VCaP (cell line): ENCODE measurements at regions not wholly inside any gene's neighbourhood (a gene's known extent, or its start where the extent isn't known, plus 50 kb on each side); places are given as distances from the start of the nearest gene placed in this dataset.
"Not testable (repeated sequence)": the region's sequence is repeated elsewhere in the genome, so short reads cannot be mapped to it uniquely, and the experiment has no call there.

Experiments
- H3K27ac ChIP-seq: fragments of 450-650 bp; 2 replicates; pipeline ENCODE4 v1.5.1; 2017
- TF ChIP-seq, protein P1 (sequence below): fragments of 450-650 bp; conservative IDR thresholded peaks from 2 replicates; pipeline ENCODE4 v1.5.1; 2017; ENCODE audit warnings: mild to moderate bottlenecking, moderate library complexity

- no peak overlapping the region for H3K27ac ChIP-seq
- TF ChIP-seq, protein P1, sequence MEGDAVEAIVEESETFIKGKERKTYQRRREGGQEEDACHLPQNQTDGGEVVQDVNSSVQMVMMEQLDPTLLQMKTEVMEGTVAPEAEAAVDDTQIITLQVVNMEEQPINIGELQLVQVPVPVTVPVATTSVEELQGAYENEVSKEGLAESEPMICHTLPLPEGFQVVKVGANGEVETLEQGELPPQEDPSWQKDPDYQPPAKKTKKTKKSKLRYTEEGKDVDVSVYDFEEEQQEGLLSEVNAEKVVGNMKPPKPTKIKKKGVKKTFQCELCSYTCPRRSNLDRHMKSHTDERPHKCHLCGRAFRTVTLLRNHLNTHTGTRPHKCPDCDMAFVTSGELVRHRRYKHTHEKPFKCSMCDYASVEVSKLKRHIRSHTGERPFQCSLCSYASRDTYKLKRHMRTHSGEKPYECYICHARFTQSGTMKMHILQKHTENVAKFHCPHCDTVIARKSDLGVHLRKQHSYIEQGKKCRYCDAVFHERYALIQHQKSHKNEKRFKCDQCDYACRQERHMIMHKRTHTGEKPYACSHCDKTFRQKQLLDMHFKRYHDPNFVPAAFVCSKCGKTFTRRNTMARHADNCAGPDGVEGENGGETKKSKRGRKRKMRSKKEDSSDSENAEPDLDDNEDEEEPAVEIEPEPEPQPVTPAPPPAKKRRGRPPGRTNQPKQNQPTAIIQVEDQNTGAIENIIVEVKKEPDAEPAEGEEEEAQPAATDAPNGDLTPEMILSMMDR = no peak
Measured at GRCh38 chr3:150235799-150236198, 172.3 kb upstream of the TSC22D2 start.

GRCh38 chr3:150232992-150233451, 175.1 kb upstream of the TSC22D2 start:
- H3K27ac ChIP-seq = peak overlapping the region; percentile 79
- TF ChIP-seq, protein P1 = no peak

GRCh38 chr3:150230037-150230436, 178.1 kb upstream of the TSC22D2 start:
- H3K27ac ChIP-seq = no peak overlapping the region
- TF ChIP-seq, protein P1 = no peak

- H3K27ac ChIP-seq = not testable (repeated sequence)
Measured at GRCh38 chr3:150228626-150229025, 179.5 kb upstream of the TSC22D2 start.

DNA sequence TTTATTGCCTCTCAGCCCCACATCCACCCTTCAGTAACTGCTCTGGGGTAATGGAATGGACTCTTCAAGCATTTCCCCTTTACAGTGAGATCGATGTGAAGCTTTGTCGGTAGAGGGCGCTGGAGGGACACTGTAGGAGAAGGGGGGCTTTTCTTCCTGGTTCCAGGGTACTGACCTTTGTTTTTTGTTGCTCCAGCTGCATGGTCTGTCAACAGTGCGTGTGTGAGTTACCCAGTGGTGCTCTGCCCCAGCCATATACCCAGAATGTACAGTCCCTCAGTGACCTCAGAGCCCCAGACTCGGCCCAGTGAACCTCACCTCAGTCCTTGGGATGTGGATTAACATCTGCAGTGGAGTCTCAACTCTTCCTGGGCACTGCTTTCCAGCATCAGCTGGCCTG, 180.3 kb upstream of the TSC22D2 start:
- H3K27ac ChIP-seq = no peak overlapping the region
- TF ChIP-seq, protein P1 = peak; percentile 28; the same call in 1 of the 2 replicates

DNA sequence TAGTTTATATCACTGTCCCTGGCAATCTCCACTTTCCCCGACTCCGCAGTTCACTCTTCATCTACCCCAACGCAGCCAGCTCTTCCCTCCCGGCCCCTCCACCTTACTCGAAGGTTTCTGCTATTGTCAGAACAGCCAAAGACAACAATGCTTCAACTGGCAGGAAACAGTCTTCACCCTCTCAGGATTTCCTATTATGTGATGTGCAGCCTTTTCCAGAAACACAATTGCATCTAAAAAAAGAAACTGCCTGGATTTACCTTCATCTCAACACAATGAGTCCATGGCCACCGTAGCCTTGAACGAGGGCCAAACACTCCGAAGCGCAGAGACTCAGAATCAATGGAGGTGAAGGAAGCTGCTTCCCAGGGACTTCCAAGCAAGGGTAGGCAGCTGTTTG, 182.1 kb upstream of the TSC22D2 start:
- TF ChIP-seq, protein P1 = no peak
- H3K27ac ChIP-seq = no peak overlapping the region

DNA sequence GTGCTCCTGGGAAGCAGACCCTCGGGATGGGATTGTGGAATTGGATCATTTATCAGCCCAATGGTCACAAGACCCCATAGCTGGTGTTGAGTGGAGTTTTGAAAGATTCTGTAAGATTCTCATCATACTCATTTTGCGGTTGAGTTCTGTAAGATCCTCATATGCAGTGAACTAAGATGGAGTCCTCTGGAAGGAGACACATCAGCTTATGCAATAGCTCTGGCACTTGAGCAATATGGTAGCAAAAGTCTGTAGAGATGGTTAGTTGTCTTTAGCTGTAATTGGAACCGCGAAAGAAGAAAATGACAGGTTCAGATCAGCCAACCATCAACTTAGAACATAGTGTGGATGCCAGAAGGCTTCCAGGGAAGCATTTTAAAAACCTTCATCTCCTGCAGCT, 184.5 kb upstream of the TSC22D2 start:
- TF ChIP-seq, protein P1 = no peak
- no peak overlapping the region for H3K27ac ChIP-seq

- H3K27ac ChIP-seq = no peak overlapping the region
- TF ChIP-seq, protein P1 = no peak
Measured at GRCh38 chr3:150222691-150223489, 185.2 kb upstream of the TSC22D2 start.
